CD4-positive, alpha-beta T cell treated with Interferon alpha-2 for 1 hour (primary cell): ENCODE measurements at regions not wholly inside any gene's neighbourhood (a gene's known extent, or its start where the extent isn't known, plus 50 kb on each side); places are given as distances from the start of the nearest gene placed in this dataset.
"Not testable (repeated sequence)": the region's sequence is repeated elsewhere in the genome, so short reads cannot be mapped to it uniquely, and the experiment has no call there.

Experiments used
- DNase-seq, 2 donors: peaks; one replicate each; pipeline ENCODE4 v3.0.0-alpha.2; 2020 to 2022

DNA sequence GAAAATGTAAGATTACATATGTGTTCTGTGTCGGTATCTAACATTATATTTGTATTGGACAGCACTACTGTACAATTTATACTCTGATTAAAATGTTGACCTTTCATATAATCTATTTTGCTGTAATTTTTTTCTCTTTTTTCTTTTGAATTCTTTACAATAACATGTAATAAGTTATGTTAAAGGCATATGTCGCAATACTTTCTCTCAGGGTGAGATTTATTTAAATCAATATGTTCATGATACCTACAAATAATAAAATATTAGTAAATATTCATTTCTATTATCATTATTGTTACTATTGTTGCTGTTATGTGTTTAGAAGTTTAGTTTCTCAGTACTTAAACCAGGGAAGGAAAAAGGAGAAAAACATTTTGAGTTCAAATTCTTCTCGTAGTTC is 807.4 kb downstream of the STIM2 start:
- DNase-seq = no peak

DNA sequence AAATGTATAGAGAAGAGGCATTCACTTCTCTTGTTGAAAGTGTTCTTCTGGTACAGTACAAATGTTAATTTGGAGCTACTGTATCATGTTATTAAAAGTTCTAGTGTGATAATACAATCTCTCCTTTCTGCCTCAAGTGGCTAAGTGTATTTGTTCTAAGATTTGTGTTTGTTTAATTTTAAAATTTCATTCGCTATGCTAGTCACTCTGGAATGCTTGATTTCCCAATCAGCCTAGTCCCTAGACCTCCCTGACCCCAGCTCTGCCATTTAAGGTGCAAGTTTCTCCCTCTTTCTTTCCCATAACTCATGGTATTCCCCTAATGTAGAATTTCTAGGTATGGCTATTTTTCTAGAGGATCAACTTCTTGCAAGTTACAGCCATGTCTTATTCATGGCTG is 817.4 kb downstream of the STIM2 start:
- no peak for DNase-seq

DNA sequence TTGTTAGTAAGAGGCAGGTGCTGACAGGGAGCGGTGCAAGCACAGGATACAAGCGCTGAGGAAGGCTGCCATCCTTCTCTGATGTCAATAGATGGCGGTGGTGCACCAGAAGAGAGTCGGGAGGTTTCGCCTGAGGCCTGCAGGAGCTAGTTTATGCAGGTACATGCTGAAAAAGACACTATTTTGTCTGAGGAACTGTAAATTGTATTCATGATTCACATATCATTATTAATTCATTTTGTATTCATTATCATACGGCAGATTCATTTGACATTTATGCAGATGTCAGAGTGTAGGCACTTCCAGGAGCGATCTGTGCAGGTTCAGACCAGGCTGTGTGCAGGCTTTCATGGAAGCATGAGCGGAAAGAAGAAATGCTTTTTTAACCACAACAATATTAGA is 824.0 kb downstream of the STIM2 start:
- DNase-seq = no peak

DNA sequence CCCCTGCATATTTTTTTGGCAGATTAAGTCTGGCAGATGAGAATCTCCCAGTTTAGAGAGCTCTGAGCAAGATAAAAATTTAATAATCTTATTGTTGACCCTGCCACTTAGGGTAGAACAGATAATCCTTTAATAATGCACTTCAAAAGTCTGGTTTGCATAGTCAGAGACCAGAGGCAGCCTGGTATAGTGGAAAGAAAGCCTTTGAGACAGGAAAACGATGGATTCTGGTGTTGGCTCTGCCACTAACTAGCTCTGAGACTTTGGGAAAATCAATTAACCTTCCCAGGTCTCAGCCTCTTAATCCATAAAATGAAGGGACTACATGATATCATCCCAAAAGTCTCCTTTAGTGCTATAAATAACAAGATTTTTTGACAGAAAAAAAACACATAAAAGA is 824.5 kb downstream of the STIM2 start:
- DNase-seq = no peak

DNA sequence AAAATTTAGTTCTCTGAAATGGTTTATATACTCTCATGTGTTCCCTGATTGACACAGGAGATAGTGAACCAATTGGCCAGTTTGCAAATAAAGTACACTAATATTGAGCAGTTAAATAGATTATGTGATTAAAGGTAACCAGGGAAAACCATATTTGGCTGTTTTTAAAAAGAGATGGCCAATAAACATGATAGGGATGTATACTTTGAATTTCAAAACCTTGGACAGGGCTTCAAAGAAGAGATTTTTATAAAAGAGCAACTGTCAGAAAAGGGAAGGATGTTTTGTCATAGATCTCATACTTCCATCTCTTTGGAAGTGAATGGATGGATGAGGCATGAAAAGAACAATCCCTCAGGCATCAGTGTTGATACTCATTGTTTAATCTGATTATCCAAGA is 825.3 kb downstream of the STIM2 start:
- DNase-seq = no peak

DNA sequence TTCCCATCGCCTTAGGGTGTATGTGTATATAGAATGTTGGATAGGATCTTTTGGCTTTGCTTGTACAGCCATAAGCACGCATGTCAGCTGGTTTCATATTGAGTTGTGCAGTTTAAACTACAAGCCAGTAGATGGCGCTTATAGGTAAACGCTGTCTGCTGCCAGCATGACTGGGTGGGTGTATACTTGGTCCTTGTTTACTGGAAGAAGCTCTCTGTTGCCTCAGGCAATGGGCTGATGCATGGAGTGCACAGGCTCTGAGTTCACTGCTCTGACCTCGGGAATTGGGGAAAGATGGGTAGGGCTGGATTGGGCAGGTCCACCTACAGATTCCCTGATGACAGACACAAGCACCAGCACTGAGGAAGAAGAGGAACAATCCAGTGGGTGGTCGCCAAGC is 831.5 kb downstream of the STIM2 start:
- DNase-seq = no peak

DNA sequence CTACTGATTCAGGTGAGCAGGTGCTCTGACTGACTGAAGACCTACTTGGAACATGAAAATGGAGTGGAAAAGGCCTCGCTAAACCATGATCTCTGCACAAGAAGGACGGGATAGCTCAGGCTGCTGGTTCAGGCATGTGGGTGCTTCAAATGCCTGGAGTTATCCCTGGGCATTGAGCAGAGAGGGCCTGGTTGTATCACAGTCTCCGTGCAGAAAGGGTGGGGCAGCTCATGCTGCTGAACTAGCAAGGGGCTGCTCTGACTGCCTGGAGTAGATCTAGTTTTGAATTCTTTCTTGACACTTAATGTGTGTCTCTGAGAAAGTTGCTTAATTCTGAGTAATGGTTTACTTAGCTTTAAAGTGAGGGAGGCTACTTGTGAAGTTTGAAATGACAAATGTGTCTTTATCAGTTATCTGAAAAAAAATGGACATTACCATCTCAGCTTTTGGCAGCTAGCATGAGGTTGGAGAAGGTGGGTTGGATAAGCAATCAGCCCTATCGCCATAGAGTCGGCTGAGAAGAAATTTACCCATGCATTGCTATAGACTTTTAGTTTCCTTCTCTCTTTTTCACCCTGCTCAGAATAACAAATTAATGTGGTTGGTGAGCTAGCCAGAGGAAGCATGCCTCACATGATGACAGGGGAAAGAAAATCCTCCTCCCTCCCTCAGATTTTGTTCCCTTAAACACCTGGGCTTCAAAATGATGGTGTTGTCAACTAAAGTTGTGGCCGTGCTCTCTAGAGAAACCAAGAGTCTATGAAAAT is 832.4 kb downstream of the STIM2 start:
- no peak for DNase-seq

DNA sequence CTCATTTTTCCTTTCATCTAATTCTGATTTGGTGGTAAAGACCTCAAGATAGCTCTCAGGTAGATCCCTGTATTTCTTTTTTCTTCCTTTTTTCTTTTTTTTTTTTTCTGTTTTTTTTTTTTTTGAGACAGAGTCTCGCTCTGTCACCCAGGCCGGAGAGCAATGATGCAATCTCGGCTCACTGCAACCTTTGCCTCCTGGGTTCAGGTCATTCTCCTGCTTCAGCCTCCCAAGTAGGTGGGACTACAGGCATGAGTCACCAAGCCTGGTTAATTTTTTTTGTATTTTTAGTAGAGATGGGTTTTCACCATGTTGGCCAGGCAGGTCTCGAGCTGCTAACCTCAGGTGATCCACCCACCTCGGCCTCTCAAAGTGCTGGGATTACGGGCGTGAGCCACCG is 835.6 kb downstream of the STIM2 start:
- DNase-seq = not testable (repeated sequence)

DNA sequence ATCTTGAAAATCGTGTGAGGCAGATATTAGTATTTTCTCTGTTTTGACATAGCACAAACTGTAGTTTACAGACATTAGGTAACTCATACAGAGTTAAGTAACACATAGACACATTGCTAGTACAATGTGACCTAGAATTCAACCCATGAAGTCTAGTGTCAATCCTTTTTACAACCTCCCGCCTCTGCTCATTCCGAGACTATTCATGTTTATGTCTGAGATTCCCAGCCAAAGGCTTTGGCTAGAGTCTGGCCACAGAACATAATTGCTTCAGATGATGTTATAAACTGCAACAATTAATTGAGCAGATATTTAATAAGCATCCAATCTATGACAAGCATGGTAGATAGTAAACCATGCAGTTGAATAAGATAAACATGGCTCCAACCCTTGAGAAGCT is 841.0 kb downstream of the STIM2 start:
- DNase-seq = no peak

DNA sequence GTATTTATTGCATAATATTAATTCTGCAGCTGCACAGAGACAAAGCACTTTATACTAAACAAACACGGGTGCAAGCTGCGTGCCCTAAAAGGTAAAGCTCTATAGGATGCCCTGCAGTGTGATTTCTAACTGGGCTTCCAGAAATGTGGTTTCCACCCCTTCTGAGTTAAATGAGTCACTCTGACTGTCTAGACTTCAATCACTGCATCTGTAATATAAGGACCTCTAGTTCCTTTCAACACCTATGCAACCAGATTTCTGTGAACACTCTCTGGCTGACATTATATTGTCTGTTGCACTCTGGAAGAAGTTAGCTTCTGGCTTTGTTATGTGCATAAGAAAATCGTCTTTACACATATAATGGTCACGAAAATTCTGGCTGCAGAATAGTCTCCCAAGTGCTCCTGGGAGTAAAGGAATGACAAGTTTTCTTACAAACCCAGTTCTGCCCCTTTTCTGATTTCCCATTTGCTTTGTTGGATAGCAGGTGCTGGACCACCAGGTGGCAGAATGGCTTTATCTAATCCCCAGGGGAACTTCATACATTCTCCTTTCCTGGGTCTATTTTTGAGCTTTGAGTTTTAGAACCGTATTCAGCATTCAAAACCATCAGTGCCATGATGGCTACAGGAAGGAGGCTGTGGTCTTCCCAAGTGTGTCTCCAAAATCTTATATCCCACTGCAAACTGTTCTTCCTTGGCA is 842.2 kb downstream of the STIM2 start:
- no peak for DNase-seq

DNA sequence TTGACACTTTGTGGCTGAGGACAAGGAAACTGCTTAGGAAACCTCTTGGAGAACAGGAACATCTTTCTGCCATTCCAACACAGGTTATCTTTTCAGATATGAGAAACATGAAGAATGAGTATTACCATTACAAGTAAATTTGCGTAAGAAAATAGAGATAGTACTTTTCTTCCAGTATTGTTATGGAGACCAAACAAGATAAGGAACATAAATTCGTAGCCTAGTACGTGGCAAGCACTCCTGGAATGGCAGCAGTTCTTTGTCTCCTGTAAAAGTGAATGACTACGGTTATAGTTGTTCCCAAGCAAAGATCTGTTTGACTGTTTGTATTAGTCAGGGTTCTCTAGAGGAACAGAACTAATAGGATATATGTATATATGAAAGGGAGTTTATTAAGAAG is 843.1 kb downstream of the STIM2 start:
- no peak for DNase-seq

DNA sequence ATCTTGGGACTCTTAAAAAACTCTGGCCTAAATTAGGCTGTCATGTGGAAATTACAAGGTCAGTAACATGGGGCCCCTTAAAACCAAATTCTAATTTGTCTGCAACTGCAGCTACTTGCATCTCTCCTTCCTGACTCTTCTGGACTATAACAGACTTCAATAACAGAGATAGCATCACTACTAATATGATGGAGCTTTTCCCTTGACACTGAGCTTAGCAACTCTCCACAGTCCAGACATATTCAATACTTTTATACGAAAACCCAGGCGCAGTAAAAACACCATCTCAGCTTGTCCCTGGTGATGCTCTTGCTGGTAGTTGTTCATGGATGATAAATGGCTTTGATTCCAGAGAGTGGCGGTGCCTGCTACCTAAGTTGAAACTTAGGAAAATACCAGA is 850.4 kb downstream of the STIM2 start:
- no peak for DNase-seq

DNA sequence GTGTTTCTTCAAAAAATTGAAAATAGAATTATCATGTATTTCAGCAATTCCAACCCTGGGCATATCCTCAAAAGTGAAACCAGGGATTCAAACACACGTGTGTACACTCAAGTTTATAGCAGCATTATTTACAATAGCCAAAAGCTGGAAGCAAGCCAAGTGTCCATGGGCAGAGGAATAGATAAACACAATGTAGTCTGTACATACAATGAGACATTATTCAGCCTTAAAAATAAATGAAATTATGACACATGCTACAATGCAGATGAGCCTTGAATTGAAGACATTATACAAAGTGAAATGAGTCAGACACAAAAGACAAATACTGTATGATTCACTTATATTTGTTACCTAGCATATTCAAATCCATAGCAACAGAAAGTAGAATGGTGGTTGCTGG is 853.4 kb downstream of the STIM2 start:
- DNase-seq = no peak

DNA sequence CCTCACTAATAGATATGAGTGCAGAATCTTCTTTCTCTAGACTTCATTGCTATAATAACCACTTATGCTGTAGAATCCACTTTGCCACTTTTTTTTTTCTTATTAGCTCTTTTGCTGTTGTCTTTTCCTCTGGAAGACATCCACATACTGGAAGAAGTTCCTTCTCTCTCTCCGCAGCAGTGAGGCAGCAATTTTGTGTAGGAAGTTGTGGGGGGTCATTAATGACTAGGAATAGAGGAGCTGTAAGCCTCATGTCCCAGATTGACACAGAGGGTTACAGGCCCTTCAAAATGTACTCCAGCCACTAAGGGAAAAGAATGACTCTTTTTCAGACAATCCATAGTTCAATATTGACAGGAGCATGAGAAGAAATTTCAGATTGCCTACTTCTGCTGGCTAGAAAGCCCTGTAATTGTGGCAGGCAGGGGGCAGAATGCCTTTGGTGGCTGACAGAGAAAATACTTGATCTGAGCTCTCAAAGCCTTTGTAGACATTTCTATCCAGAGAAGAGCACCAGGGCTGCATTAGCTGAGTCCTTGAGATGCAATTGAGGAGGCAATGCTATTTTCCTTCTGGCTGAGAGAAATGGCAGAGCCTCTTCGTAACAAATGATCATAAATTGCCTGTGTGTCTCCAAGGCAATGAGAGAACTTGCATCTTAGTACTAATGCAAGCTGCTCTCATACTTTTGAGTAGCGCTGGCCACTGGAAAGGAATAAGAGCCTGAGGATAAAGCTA is 856.2 kb downstream of the STIM2 start:
- no peak for DNase-seq

DNA sequence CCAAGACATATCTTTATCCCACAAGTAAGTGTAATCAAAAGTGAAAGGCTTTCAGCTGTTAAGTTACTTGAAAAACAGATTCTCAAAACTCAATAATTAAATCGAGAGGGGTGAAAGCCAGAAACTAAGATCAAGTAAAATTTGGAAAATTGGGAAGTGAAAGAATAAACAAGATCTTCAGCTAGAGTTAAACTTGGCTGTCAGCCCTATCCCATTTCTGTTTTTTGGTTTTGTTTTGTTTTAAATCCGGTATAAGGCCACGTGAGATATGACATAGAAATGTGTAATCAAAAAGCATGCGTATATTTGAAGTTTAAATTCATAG is 856.8 kb downstream of the STIM2 start:
- DNase-seq = no peak

DNA sequence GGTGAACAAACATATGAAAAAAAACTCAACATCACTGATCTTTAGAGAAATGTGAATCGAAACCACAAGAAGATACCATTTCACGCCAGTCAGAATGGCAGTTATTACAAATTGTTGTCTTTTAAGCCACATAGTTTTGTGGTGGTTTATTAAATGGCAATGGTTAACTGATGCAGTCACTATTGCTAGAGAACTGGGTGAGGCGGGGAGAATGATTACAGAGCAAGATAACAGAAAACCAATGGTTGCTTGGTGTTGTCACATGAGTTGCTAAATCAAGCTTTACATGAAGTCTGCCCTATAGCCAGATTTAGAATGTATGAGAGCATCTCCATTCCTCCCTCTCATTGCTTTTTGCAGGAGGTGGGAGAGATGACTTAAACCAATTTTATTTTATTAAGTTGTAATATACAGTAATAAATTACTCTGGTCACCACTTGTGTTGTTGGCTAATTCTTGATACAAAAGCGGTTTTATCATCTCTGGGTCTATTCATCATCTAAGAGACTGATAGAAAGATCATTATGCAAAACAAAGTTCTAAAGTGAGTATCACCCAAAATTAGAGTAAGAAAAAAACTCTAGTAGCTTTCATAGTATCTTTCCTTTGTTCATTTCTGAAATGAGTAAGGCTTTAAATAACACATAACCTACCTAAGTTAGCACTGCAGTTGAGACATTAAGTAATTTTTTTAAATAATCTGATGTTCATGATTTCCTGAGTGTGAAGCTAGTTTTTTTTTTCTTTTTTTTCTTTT is 859.5 kb downstream of the STIM2 start:
- no peak for DNase-seq

DNA sequence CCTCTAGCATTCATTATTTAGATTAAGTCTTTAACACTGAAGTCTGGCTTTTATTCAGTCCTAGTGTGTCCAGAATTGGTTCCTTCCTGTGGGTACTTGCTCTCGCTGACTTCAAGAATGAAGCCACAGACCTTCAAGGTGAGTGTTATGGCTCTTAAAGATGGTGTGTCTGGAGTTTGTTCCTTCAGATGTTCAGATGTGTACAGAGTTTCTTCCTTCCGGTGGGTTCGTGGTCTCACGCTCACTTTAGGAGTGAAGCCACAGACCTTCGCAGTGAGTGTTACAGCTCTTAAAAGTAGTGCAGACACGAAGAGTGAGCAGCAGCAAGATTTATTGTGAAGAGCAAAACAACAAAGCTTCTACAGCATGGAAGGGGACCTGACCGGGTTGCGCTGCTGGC is 860.6 kb downstream of the STIM2 start:
- no peak for DNase-seq

DNA sequence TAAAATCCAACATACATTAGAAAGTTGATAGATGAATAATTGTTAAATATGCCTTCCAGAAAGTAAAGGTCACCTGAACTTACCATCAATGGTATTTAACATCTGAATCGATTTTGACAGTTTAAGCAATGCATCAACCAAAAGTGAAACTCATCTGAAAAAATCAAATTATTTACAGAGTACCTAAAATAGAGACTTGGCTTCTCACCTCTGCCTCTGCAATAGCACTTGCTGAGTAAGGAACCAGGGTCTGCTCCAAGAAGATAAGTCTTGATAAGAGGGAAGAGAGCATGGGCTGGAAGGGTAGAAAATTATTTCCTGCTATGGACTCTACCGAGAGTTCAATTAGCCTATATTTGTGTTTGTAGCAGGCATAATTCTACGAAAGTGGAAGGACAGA is 868.3 kb downstream of the STIM2 start:
- DNase-seq = no peak

DNA sequence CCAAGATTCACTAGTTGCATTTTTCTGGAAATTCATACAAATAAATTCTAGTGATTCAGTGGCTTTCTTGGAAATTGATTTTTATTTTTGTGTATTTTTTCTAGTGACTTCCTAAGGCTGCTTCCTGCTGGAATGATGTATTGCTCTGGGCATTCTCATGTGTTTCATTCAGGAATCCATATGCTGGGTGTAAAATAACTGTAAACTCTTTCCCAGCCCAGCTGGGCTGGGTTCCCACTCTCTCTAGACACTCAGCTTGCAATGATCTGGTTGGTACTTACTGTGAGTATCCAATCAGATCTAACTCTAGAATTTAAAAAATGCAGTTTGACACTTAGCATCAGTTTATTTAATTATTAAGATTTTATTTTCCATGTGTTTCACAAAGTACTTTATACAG is 882.2 kb downstream of the STIM2 start:
- no peak for DNase-seq

DNA sequence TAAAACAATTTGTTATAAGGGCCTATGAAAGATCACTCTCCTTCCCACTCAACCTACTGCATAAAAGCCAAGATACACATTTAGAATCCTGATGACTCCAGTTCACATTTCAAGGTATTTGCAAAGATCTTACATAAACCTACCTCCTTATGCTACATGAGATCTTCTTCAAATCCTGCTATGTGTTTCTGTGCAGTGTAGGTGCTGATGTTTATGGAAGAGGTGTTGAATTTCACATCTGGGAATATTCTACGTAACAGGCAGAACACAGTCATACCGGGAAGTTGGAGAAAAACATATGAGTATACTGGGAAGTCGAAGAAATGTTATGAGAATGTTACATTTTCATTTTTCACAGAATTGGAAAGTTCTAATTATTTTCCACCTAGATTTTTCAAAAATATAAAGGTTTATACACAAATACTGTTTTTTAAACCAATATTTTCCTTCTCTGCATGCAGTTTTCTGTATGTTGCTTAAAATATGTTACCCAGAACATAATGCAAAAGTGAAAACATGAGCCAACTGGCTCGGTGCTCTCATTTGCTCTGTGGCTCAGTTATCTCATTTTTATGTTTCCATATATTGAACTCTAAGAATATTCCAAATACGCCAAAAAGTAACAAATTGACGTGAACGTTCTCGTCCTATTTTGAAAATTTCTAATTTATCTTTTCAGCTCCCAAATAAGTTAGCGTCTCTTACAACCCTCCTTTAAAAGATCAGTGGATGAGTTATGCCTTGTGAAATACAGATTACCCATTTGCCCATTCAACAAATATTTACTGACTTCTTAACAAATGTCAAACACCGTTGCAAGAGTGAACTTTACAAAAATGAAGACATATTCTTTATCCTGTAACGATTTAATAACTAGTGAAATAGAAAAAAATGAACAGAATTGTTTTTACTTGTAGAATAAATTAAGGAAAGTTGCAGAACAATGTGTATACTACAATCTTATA is 899.3 kb downstream of the STIM2 start:
- no peak for DNase-seq

DNA sequence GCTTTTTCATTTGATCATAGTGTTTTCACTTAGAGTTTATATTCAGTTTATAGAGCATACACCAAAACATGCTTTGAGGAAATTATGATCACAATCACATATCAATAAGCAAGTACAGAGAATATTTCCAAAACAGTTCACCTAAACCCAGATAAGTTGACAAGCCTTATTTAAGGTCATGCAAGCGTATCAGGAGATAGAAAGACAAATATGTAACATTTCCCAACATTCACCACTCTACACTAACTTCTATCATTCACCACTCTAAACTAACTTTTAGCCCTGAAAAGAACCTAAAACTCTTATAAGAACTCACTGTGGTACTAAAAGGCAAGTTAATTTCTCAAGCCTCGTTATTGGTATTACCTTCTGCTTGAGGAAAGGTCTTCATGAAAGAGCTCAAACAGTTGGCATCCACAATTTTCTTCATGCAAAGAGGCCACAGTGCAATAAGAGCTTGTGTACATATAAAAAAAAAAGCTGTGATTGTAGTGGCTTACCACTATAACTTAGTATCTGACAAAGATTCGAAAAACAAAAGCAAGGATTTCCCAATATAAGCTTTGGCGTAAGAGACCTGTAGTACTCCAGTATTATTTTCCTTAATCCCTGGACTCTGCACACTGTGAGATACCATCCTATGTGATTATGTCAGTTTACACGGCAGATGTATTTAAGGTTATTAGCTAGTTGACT is 903.3 kb downstream of the STIM2 start:
- DNase-seq = no peak

DNA sequence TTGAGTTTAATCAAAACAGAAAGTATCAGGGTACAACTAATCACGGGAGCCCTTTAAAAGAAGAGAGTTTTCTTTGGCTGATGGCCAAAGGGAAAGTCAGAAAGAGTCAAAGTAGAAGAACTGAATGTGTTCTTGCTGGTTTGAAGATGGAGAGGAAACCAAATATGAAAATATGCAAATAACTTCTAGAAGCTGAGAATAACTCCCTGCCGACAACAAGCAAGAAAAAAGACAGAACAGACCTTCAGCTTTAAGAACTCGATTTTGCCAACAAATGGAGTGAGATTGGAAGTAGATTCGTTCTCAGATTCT is 903.8 kb downstream of the STIM2 start:
- DNase-seq = no peak
